ENCODE measurements at regions not wholly inside any gene's neighbourhood (a gene's known extent, or its start where the extent isn't known, plus 50 kb on each side); places are given as distances from the start of the nearest gene placed in this dataset.

- H3K4me3 ChIP-seq: no peak overlapping the region
- FAIRE-seq: no peak
- no peaks in the 10 kb centered on the region for H3K4me1 ChIP-seq
- ChIA-PET CTCF (no interaction called here), POLR2A (no interaction called here)
- H3K27ac ChIP-seq: no peak overlapping the region
- H3K4me2 ChIP-seq: no peak overlapping the region
- no peak for DNase-seq (ENCODE audit: low read depth in 1 of 2, low spot score in 1 of 2)
- no peaks in the 10 kb centered on the region for H3K9me3 ChIP-seq
- no peak for TF ChIP-seq REST (IDR thresholded peaks at IDR 0.05)
- WGBS (ENCODE audit: missing lambda C conversion rate): 0% methylated on average over 5 of the region's 5 CpGs
- no peak for ATAC-seq
Measured at GRCh38 chr20:60813066-60813465, 439.0 kb upstream of the CDH4 start.

GRCh38 chr20:60815656-60816055, 436.4 kb upstream of the CDH4 start:
- no peak overlapping the region for H3K4me3 ChIP-seq
- no peaks in the 10 kb centered on the region for H3K4me1 ChIP-seq
- TF ChIP-seq HEYL (CRISPR knock-in tag; IDR thresholded peaks at IDR 0.05) (no peak), JUNB (IDR thresholded peaks at IDR 0.05) (no peak), EHMT2 (IDR thresholded peaks at IDR 0.05; ENCODE audit: low read depth) (no peak), EP300 (IDR thresholded peaks at IDR 0.05) (no peak), BHLHE40 (IDR thresholded peaks at IDR 0.05; ENCODE audit: low read depth, low read length) (no peak), FOXS1 (CRISPR knock-in tag; IDR thresholded peaks at IDR 0.05) (no peak), HDAC2 (IDR thresholded peaks at IDR 0.05) (no peak), ATOH8 (CRISPR knock-in tag; IDR thresholded peaks at IDR 0.05; ENCODE audit: low read depth) (no peak), EHF (CRISPR knock-in tag; IDR thresholded peaks at IDR 0.05) (no peak), ELK1 (IDR thresholded peaks at IDR 0.05; ENCODE audit: low read depth, low read length) (no peak), HOXB13 (CRISPR knock-in tag; IDR thresholded peaks at IDR 0.05; ENCODE audit: low read depth) (no peak), FOSB (CRISPR knock-in tag; IDR thresholded peaks at IDR 0.05) (no peak), BCL3 (IDR thresholded peaks at IDR 0.05) (no peak), HOXA7 (CRISPR knock-in tag; IDR thresholded peaks at IDR 0.05) (no peak), HES2 (IDR thresholded peaks at IDR 0.05) (no peak)
- H3K4me2 ChIP-seq: no peak overlapping the region
- POLR2A ChIA-PET: no interaction called here
- WGBS (ENCODE audit: missing lambda C conversion rate): 15% methylated on average over 6 of the region's 6 CpGs
- FAIRE-seq (no peak), ATAC-seq (no peak), DNase-seq (ENCODE audit: low read depth in 1 of 2, low spot score in 1 of 2) (no peak)
- CTCF ChIA-PET: no interaction called here
- H3K9me3 ChIP-seq: 0 out of 3 replicates have a peak, but pooled peaks cover 4% of the 10 kb centered on the region
- no peak overlapping the region for H3K27ac ChIP-seq

- no peak for DNase-seq (ENCODE audit: low read depth in 1 of 2, low spot score in 1 of 2)
- Histone ChIP-seq H3K4me3 (no peak overlapping the region), H3K4me1 (no peaks in the 10 kb centered on the region), H3K4me2 (no peak overlapping the region), H3K9me3 (0 out of 3 replicates have a peak, but pooled peaks cover 4% of the 10 kb centered on the region), H3K27ac (no peak overlapping the region)
- TF ChIP-seq ZNF302 (CRISPR knock-in tag; IDR thresholded peaks at IDR 0.05) (no peak), FOSB (CRISPR knock-in tag; IDR thresholded peaks at IDR 0.05) (no peak), E2F6 (IDR thresholded peaks at IDR 0.05; ENCODE audit: borderline replicate concordance, low read depth) (no peak), ZSCAN20 (CRISPR knock-in tag; IDR thresholded peaks at IDR 0.05) (no peak), ATOH8 (CRISPR knock-in tag; IDR thresholded peaks at IDR 0.05; ENCODE audit: low read depth) (no peak), HDAC2 (IDR thresholded peaks at IDR 0.05) (no peak), HMGXB4 (CRISPR knock-in tag; IDR thresholded peaks at IDR 0.05; ENCODE audit: borderline replicate concordance) (no peak), FOSL2 (IDR thresholded peaks at IDR 0.05) (no peak), FOSL2 (CRISPR knock-in tag; IDR thresholded peaks at IDR 0.05) (no peak), SREBF2 (IDR thresholded peaks at IDR 0.05) (no peak), BHLHE40 (IDR thresholded peaks at IDR 0.05; ENCODE audit: low read depth, low read length) (no peak)
- POLR2A ChIA-PET: no interaction called here
- CTCF ChIA-PET: interaction anchor here (0.7 to 1.3 kb wide), 3 partner anchors 11 to 17 kb away, joined by 3 to 4 read pairs (median 4); no protein-coding TSS in a partner anchor
- no peak for FAIRE-seq
- 38% methylated on average over 2 of the region's 2 CpGs for WGBS (ENCODE audit: missing lambda C conversion rate)
- no peak for ATAC-seq
Measured at GRCh38 chr20:60816901-60817300, 435.2 kb upstream of the CDH4 start.
